SK-N-MC (cell line): ENCODE measurements at regions not wholly inside any gene's neighbourhood (a gene's known extent, or its start where the extent isn't known, plus 50 kb on each side); places are given as distances from the start of the nearest gene placed in this dataset.

ENCODE experiments used
- FOXP2 ChIP-seq: optimal IDR thresholded peaks from 2 replicates; pipeline ENCODE3; 2011; ENCODE audit warnings: mild to moderate bottlenecking, moderate library complexity; ENCODE audit not compliant: insufficient read depth; ENCODE audit errors: extremely low read length, control extremely low read depth
- POLR2AphosphoS5 ChIP-seq: IDR thresholded peaks from 2 replicates; pipeline ENCODE4 v1.6.1; 2012; ENCODE audit warnings: mild to moderate bottlenecking, low read depth, low read length, borderline replicate concordance

GRCh38 chr3:62940771-62941563 lies 65.8 kb upstream of the CADPS start:
- no peak for TF ChIP-seq POLR2AphosphoS5
- TF ChIP-seq FOXP2, result no peak
